Tongue (tissue), 1 donor: ENCODE measurements at regions not wholly inside any gene's neighbourhood (a gene's known extent, or its start where the extent isn't known, plus 50 kb on each side); places are given as distances from the start of the nearest gene placed in this dataset.
A peak's percentile ranks its signal among the peaks of the same experiment; 100 is the strongest.

Source experiments
- DNase-seq: peaks from one replicate; pipeline ENCODE4 v3.0.0-alpha.2; 2015

DNA sequence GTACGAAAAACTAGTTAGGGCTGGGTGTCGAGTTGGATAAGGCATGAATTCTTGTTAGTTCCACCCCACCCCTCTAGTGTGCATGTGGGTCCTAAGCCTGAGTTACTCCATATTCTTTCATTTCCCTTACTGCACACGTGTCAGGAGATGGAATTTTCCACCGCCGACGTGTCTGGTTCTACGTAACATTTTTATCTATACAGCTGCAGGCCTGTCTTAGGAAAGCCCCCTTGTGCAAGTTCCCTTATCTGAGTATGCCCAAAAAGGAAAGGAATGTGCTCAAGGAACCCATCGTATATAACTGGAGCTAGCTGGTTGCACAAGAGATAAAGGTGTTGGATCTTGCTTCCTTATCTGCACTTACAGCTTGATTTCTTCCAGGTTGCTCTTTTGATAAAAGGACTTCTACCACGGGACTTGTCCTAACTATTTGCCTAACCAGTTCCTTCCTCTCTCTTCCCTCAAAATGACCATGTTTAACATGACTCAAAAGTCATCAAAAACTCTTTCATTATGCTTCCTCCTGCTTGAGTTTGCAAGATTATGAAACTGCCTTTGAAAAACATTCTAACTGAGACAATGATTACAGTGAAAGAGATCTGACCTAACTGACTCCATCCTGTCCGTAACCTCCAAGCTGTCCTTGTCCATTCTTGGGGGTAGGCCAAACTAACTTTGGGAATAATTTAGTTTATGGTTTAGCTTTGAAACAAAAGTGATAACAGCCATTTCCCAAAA, 181.4 kb downstream of the AKR1D1 start:
- peak; percentile 5 for DNase-seq

DNA sequence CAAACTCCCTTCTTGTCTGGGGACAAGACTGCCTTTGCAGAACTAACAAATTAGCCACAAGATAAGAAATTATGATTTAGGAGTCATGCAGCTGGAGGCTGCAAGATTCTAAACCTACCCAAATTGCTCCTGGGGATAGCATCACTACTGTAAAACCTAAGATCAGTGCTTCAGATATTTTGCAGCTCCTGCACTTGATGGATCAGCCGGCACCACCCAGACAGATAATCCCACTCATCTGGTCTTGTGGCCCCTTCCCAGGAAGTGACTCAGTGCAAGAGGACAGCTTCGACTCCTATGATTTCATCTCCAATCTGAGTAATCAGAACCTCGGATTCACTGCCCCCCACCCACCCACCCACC, 181.9 kb downstream of the AKR1D1 start:
- DNase-seq: no peak

DNA sequence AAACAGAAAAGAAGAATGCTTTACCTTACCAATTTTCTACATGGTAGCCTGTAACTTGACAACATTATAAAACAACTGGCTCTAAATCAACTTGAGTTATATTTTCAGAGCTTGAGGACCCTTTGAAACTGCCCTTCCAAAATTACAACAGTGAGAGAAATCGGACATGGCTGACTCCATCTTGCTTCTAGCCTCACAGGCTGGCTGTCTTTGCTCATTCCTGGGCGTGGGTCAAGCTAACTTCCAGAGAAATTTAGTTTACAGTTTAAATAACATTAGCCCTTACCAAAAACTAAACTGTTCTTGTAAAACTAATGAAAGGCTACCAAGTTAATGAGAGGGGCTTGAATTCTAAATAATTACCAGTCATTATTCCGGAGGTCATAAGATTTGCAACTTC, 183.4 kb downstream of the AKR1D1 start:
- DNase-seq: no peak

DNA sequence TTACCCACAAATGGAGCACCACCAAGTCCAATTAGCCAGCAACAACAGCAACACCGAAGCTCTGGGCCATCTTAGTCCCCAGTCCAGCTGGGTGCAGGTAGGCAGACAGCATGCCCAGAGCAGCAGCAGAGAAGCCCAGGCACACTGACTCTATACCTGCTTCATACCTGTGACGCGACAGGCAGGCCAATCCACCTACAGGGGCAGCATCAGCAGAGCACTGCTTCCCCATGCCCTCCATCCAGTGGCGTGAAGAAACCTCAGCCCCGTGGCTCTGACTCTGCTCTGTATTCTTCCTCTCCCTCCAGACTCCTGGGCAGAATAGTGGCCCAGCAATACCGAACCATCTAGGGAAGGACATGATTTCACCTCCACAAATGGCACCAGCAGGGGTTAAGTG, 191.7 kb downstream of the AKR1D1 start:
- no peak for DNase-seq

DNA sequence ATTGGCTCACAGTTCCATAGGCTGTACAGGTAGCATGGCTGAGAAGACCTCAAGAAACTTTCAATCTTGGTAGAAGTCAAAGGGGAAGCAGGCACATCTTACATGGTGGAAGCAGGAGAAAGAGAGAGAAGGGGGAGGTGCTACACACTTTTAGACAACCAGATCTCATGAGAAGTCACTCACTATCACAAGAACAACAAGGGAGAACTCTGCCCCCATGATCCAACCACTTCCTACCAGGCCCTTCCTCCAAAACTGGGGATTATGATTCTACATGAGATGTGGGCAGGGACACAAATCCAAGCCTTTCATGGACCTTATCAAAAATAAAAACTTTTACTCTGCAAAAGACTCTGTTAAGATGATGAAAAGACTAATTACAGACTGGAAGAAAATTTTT, 183.2 kb upstream of the TRIM24 start:
- DNase-seq: no peak

DNA sequence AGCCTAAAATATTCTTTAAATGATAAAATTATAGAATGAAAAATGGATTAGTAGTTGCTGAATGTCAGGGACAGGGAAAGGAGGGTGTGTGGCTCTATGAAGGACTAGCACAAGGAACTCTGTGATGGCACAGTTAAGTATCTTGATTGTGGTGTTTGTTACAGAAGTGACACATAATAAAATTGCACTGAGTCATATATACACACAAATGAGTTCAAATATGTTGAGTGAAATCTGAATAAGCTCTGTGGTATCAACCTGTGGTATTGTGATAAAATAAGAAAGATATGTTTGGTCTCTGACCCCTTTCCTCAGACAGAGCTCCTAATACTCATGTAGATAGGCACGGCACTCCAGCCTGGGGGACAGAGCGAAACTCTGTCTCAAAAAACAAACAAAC, 181.5 kb upstream of the TRIM24 start:
- DNase-seq: no peak

DNA sequence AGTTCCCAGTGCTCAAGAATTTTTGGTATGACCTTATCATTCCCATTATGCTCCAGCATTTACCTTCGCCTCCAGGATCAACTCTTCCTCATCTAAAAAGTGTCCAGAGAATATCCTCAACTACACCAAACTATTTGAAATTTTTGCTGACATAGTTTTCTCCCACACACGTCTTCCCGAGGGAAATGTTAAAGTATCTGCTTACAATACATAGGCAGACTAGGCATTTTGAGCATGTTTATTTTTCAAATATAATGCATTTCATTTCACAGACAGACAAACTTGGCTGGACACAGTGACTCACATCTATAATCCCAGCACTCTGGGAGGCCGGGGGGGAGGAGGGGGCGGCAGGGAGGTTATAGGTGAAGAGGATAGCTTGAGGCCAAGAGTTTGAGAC, 177.1 kb upstream of the TRIM24 start:
- DNase-seq: peak; percentile 4

DNA sequence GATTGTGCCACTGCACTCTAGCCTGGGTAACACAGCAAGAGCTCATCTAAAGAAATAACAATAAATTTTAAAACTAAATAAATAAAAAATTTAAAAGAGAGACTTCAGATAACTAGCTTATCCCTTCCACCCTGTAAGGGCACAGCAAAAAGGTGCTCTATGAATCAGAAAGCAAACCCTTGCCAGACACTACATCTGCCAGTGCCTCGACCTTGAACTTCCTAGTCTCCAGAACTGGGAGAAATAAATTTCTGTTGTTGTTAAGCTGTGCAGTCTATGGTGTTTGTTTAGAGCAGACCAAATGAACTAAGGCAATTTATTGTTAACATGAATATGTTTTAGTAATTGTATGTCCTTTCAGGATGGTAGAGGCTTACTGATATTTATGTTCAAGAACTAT, 174.9 kb upstream of the TRIM24 start:
- DNase-seq: no peak

DNA sequence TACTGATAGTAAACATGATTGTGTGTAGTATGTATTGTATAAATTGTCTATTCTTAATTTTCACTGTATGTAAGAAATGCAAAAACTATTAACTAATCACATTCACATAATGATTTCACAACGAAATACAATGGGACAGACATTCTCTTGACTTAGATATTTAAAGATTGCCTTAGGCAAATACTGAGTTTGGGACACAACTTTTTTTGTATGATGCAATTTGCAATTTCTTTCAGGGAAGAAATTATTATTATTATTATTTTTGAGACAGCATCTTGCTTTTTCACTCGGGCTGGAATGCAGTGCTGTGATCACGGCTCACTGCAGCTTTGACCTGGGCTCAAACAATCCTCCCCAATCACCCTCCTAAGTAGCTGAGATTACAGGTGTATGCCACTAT, 173.2 kb upstream of the TRIM24 start:
- DNase-seq: no peak

DNA sequence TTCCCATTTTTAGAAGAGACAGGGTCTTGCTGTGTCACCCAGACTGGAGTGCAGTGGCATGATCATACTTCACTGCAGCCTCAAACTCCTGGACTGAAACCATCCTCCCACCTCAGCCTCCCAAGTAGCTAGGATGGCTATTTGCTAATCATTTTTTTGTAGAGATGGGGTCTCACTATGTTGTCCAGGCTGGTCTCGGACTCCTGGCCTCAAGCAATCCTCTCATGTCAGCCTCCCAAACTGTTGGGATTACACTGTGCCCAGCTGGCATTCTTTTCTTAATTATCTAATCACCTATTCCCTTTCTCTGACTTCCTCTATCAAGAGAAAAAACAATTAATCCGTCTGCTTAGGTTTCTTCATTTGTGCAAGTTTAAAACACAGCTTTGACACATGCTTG, 172.5 kb upstream of the TRIM24 start:
- no peak for DNase-seq

DNA sequence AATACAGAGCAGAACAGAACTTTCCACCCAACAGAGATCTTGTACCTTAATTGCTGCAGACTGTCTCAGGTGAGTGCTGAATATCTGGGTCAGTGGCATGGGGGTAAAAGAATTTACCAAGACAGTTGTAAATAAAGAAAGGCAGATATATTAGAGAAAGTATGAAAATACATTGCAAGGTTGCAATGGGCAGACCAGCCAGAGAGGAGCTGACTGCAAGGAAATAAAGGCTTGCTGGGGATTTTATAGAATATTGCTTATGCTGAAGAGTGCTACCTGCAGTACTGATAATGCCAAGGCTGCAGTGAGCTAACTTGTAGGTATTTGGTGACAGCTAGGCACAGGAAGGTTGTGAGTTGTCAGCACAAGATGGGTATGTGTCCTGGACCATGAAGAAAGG, 171.0 kb upstream of the TRIM24 start:
- DNase-seq: no peak

DNA sequence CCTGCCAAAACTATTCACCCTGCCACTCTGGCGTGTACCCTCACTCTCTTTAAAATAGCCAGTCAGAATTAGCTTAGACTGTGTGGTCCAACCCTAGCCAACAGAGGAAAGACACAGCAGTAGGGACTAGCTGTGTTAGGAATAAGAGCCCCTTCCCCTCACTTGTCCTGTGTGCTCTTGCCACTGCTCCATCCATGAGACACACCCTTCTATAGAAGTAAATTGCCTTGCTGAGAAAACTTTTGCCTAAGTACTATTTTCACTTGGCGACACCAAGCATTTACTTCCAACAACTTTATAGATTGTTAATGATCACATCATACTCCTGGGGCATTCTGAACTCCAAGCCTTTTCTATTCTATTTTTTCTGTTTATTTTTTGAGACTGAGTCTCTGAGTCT, 170.2 kb upstream of the TRIM24 start:
- no peak for DNase-seq

DNA sequence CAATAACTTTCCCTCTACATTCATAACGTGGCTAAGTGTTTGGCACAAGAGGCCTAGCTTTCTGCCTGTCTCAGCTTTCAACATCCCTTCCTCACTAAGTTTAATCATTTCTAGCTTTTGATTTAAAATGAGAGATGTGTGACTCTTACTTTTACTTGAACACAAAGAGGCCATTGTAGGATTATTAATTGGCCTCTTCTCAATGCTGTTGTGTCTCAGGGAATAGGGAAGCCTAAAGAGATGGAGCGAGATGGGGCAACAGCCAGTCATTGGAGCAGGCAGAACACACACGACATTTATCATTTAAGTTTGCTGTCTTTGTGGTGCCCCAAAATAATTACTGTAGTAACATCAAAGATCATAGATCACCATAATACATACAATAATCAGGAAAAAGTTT, 167.1 kb upstream of the TRIM24 start:
- DNase-seq: no peak

DNA sequence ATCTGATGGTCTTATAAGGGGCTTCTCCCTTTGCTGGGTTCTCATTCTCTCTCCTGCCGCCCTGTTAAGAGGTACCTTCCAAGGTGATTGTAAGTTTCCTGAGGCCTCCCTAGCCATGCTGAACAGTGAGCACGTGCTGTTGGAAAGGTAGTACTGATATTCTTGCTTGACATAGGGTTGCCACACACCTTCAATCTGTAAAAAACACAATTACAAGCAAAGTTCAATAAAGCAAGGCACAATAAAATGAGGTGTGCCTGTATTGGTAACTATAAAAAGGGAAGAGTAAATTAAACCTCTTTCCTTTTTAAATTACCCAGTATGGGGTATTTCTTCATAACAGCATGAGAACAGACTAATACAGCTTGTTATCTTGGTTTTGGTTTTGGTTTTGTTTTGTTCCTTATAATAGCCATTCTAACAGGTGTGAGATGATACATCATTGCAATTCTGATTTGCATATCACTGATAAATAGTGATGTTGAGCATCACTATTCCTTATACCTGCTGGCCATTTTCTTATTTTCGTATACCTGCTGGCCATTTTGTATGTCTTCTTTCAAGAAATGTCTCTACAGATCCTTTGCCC, 164.9 kb upstream of the TRIM24 start:
- no peak for DNase-seq

DNA sequence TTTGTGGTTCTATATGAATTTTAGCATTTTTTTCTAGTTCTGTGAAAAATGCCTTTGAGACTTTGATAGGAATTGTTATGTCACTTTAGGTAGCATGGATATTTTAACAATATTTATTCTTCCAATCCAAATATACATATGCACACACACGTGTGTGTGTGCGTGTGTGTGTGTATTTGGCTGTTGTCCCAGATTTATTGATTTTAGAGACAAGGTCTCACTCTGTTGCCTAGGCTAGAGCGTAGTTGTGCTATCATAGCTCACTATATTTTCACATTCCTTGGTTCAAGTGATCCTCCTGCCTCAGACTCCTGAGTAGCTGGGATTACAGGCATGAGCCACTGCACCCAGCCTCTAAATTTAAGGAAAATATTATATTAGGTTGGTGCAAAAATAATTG, 162.5 kb upstream of the TRIM24 start:
- DNase-seq: no peak

DNA sequence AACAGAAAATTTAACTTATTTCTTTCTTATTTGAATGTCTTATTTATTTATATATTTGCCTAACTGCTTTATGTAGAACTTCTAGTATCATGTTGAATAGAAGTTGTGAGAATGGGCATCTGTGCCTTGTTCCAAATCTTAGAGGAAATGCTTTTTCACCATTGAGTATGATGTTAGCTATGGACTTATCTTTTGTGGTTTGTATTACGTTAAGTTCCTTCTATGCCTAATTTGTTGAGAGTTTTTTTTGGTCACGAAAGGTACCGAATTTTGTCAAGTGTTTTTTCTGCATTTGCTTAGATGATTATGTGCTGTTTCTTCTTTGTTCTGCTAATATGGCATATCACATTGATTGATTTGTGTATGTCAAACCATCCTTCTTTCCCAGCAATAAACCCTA, 161.0 kb upstream of the TRIM24 start:
- DNase-seq: no peak

DNA sequence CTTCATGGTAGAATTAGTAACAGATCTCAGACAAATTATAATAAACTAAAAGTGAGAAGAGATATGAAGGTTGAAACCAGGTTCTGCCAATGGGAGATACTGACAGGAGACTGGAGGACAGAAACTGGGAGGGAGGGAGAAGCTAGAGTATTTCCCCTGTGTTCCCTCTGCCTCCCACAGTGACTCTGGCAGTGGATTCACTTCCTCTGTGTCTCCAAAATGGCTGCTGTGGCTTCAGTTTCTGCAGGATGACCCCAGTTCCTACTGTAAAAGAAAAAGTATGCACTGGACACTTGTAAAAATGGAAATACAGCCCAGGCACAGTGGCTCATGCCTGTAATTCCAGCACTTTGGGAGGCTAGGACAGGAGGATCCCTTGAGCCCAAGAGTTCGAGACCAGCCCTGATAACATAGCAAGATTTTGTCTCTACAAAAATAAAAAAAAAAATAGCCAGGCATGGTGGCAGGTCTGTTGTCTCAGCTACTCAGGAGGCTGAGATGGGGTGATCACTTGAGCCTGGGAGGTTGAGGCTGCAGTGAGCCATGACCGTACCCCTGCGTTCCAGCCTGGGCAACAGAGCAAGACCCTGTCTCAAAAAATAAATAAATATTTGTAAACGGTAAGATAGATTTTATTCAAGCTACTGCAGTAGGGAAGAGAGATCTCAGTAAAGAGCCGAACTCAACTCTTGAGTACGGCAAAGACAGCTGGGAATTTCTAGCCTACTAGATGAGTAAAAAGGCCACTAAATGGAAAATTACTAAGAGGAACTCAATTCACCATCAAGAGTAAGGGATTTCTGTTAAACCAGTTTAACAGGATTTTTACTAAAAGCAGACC, 156.6 kb upstream of the TRIM24 start:
- no peak for DNase-seq

DNA sequence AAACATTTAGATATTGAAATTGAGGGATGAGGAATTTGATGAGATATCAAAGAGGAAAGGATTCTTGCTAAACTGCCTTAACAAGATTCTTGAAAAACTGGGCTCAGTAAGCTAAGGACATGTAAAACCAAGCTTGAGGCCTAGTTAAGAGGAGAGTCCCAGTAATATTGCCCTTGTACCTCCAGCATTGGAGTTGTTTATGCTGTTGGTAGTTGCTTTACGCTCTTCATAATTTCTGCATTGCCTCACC, 156.1 kb upstream of the TRIM24 start:
- no peak for DNase-seq

DNA sequence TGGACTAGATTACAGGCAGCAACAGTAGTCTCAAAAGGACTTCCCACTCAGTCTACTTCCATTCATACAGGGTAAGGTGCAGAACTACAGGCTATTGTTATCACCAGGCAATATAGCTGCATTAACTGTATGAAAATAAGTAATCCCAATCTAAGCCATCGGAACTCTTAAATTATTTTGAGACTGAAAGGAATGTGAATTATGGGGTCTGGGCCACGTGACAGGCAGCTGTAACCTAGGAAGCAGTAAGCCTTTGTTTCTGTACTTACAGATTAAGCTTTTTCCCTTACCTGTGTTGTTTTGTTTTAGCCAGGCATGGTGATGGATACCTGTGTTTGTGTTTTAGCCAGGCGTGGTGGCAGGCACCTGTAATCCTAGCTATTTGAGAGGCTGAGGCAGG, 152.4 kb upstream of the TRIM24 start:
- DNase-seq: no peak

DNA sequence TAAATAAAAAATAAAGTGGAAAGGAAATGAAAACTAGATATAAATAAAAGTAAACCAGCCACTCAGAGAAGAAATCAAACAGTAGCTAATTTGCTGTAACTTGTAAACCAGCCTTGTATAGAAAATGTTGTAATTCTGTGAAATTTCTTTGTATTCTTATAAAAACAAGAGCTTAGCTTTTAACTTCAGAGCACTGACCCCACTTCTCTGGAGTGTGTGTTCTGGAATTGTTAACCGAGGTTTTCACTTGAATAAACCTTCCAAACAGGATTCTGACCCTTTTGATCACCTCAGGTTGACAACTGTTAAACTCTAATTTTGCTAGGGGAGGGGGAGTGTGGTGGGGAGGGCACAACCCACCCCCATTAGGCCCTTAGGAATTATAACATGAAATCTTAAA, 151.9 kb upstream of the TRIM24 start:
- DNase-seq: no peak

DNA sequence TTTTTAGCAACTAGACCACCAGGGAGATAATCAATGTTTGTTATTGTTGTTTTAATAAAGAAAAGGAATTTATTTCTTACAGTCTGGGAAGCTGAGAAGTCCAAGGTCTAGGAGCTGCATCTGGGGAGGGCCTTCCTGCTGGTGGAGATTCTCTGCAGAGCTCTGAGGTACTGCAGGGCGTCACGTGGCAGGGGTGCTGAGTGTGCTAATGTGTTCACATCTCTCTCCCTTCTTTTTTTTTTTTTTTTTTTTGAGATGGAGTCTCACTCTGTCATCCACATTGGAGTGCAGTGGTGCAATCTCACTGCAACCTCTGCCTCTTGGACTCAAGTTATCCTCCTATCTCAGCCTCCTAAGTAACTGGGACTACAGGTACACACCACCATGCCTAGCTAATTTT, 150.9 kb upstream of the TRIM24 start:
- no peak for DNase-seq

DNA sequence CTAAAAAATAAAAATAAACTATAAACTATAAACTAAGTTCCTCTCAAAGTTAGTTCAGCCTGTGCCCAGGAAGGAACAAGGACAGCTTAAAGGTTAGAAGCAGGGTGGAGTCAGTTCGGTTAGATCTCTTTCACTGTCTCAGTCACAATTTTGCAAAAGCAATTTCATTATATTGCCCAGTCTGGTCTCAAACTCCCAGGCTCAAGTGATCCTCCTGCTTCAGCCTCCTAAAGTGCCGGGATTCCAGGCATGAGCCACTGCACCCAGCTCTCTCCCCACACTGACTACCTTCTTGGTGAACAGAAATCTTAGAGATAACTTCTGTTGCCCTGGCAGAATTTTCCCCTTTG, 146.3 kb upstream of the TRIM24 start:
- DNase-seq: no peak

DNA sequence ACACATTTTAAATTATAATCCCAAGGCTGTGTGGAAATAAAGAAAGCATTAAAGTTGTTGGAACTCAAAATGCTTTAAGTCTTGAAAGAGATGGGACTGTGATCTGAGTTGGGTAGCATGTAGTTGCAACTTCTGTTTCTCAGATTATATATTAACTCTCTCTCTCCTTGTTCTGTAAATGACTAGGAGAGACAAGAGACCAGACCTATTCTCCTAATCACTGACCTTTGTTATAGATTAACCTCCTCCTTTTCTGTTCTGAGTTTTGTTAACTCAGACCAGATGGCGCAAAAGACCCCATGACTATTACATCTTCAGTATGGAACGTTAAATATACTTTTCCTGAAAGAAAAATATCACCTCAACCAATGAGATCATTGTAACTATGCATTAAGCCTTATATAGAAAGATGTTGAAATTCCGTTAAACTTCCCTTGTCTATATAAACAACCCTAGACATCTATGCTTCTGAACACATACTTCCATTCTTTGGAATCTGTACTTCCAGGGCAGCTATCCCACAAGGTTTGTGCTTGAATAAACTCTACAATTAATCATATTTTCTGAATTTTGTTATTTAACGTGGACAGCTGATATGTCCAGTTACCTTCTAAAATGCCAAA, 143.5 kb upstream of the TRIM24 start:
- DNase-seq: no peak
